GM19467 (cell line): ENCODE measurements at regions not wholly inside any gene's neighbourhood (a gene's known extent, or its start where the extent isn't known, plus 50 kb on each side); places are given as distances from the start of the nearest gene placed in this dataset.
"Not testable (repeated sequence)": the region's sequence is repeated elsewhere in the genome, so short reads cannot be mapped to it uniquely, and the experiment has no call there.

Experiments used
- ATAC-seq: cut with Tn5 transposase; IDR thresholded peaks from one replicate; pipeline ENCODE4 v1.9.1; 2021; ENCODE audit warnings: mild to moderate bottlenecking, moderate library complexity; ENCODE audit not compliant: unreplicated experiment

GRCh38 chr7:41579961-41580935 is 122.6 kb downstream of the INHBA start:
- ATAC-seq = no peak

GRCh38 chr7:41578700-41579099 is 124.2 kb downstream of the INHBA start:
- no peak for ATAC-seq

DNA sequence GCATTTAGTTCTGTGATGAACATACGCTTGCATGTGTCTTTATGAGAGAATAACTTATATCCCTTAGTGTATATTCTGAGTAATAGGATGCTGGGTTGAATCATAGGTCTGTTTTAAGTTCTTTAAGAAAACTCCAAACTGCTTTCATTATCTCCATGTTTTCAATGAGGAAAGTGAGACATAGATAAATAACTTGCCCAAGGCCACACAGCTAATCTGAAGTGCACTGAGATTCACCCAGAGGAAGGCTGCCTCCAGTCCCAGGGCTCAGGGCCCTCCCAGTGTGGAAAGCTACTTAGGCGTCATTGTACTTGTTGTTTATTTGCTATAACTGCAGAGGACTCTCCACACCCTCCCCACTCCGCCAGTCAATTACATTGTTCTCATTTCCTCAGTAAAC is 126.7 kb downstream of the INHBA start:
- ATAC-seq = no peak

DNA sequence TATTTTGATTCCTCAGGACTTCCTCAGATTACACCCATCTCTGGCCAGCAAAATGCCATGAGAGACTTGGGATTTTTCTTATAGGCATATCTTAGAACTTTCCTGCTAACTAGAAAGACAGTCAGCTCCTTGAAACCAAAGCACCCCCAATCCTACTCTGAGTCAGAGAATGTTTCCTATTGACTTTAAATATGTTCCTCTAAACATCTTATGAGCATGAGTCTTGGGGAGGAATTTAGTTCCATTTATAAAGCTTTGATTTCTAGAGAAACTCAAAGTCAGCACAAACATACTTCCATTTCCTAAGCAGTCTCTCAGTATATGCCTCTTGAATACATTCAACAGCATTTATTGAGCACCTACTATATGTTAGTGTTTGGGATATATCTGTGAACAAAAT is 128.5 kb downstream of the INHBA start:
- no peak for ATAC-seq

- no peak for ATAC-seq
Measured at GRCh38 chr7:41573862-41574261, 129.0 kb downstream of the INHBA start.

DNA sequence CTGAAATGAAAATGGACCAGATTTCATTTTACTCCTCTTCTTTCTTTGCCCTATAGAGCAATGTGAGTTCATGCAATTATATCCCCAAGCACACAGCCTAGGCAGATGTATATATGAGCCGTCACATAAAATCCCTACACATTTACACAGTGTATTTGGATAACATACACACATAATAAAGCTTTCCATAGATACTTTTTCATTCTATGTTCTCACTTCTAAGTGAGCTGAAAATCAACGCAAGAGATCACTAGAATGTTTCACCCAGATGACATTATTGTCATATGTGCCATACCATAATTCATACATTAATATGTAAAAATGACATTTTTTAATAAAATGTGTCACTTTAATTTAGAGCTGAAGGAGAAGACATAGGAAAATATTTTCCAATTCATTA is 129.4 kb downstream of the INHBA start:
- ATAC-seq = no peak

DNA sequence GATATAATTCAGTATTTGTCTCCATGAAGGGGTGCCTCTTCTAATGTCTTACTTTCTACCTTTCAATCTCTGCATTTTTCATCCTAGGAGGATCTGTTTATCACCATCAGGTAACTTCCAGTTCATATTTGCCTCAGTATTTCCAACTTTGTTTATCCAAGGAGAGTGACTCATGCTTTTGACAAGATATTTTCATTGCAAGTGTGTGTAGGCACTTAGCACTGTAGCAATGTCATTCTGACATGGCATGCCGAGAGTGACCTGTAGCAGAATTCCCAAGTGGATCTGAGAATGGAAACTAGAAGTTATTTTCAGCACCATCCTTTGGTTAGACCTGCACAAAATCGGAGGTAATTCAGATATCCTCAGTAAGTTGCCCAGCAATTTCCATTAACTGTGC is 129.9 kb downstream of the INHBA start:
- ATAC-seq = no peak

DNA sequence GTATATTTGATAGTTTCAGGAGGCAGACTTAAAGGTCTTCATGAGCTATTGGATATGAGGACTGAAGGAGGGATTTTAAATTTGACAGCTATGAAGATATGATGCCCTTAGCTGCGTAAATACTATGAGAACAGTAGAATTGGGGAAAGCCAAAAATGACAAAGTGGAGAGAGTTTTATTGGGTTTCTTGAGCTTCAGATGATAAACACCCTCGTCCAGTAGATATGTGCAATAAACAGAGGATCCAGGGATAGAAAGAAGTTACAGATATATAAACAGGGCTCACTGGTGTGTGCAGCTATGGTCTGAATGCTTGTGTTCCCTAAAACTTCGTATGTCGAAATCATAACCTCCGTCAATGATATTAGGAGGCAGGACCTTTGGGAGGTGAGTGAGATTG is 131.3 kb downstream of the INHBA start:
- no peak for ATAC-seq

DNA sequence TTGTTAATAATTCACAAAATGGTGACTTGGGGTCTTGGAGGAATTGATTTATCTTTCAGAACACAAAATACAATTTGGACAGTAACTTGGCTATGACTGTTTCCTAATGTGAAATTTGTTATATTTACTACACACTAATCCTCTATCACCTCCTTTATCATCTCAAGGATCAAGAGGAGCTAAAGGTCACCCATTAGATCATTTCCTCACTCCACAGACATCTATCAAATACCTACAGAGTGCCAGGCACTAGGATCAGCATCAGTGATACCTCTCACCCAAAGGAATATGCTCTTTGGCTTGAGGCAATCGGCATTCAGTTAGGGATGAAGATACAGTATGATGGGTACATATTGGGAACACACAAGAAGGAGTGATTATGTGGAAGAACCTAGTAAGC is 132.1 kb downstream of the INHBA start:
- no peak for ATAC-seq

- ATAC-seq = no peak
Measured at GRCh38 chr7:41568135-41568534, 134.8 kb downstream of the INHBA start.

DNA sequence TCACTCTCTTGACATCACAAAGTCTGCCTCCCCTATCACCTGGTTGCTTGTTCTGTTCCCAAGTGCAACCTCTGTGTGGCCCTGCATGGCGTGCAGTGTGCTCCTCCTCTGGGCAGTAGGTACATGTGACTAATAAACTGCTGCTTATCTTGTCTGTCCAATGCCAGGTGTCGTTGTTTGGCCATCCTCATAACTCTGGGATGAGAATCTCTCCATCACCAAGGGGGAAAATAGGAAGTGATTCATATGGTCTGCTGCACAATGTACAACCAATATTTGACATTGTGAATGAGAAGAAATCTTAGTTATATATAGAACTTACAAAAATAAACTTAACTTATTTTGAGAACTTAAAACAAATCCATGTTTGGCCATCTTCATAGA is 135.2 kb downstream of the INHBA start:
- ATAC-seq = no peak

- ATAC-seq = no peak
Measured at GRCh38 chr7:41567031-41567730, 135.7 kb downstream of the INHBA start.

GRCh38 chr7:41566581-41566980 is 136.3 kb downstream of the INHBA start:
- no peak for ATAC-seq

GRCh38 chr7:41565655-41566054 is 137.2 kb downstream of the INHBA start:
- ATAC-seq = no peak

- no peak for ATAC-seq
Measured at GRCh38 chr7:41559426-41559825, 143.5 kb downstream of the INHBA start.

- ATAC-seq = no peak
Measured at GRCh38 chr7:41554481-41554880, 148.4 kb downstream of the INHBA start.

DNA sequence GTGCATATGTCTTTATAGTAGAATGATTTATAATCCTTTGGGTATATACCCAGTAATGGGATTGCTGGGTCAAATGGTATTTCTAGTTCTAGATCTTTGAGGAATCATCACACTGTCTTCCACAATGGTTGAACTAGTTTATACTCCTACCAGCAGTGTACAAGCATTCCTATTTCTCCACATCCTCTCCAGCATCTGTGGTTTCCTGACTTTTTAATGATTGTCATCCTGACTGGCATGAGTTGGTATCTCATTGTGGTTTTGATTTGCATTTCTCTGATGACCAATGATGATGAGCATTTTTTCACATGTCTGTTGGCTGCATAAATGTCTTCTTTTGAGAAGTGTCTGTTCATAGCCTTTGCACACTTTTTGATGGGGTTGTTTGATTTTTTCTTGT is 152.8 kb downstream of the INHBA start:
- not testable (repeated sequence) for ATAC-seq

DNA sequence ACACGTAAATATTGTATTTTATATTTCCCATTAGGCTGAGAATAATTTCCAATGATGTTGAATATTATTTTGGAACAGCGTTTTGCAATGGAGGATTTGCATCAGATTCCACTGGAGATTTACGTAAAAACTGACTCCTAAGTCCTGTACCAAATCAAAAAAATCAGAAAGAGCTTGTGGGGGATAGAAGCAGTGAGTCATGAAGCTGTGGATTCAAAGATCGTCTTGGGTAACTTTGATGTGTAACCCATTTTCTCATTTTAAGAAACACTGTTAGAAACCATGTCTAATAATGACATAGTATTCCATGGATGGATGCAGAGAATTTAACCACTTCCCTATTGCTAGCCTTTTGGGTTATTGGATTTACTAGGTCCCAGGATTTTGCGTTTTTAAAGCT is 158.6 kb downstream of the INHBA start:
- ATAC-seq = no peak

DNA sequence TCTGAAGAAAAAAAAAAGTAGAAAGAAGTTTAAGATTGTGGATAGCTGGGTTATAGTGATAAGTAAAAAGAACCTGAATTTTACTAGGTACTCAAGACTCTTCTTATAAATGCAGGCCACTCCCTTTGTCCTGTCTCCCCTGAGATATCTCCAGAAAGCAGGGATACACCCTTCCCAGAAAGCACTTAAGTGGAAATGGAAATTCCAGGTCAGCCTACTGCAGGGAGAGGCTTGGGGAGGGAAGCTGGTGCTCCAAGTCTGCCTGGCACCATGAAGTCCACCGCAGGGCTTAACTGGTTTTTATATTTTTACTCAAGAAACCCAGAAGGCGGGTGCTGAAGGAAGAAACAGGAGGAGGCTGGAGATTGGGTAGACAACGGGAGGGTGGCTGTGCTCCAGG is 162.3 kb downstream of the INHBA start:
- no peak for ATAC-seq

DNA sequence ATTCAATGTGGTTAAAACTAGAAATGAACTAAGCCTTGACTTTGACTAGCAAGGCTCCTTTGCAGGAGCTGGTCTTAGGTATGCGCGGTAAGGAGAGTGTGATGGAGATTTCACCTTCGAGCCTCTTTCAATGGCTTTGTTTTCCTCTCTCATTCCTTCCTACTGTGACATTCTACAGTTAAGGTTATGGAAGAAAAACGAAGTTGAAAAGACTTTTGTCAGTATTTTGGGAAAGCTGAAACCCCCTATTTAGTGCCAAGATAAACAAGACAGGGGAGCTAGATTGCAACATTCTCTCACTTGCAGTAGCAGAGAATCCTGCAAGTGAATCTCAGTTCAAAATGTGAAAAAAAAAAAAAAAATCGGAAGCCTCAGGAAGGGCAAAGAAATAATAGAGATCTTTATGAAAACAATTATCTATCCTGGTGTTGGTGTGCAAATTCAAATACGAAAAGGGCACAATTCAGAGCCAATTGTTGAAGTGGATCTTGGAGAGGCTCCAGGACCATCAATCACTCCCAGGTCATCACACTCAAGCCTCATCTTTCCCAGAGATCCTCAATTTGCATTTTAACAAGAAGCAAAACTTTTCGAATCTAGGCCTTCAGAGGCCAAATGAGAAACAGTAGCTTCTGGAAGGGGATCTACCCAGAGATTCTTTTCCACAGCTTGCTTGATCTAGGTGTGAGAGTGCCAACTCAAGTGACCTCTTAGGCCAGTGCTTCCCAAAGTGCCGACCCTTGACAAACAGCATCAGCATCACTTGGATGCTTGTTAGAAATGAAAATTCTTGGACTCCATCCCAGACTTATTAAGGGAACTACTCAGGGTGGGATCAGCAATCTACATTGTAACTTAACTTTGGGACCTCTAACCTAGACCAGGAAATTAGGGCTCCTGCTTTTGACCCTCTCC is 163.8 kb downstream of the INHBA start:
- ATAC-seq = no peak
